HG03457 (cell line): ENCODE measurements at regions not wholly inside any gene's neighbourhood (a gene's known extent, or its start where the extent isn't known, plus 50 kb on each side); places are given as distances from the start of the nearest gene placed in this dataset.

Experiments
- ATAC-seq: cut with Tn5 transposase; IDR thresholded peaks from one replicate; pipeline ENCODE4 v1.9.1; 2021; ENCODE audit warnings: moderate number of reproducible peaks; ENCODE audit not compliant: unreplicated experiment

GRCh38 chr3:102177075-102177755 is 257.6 kb upstream of the ZPLD1 start:
- ATAC-seq: no peak

DNA sequence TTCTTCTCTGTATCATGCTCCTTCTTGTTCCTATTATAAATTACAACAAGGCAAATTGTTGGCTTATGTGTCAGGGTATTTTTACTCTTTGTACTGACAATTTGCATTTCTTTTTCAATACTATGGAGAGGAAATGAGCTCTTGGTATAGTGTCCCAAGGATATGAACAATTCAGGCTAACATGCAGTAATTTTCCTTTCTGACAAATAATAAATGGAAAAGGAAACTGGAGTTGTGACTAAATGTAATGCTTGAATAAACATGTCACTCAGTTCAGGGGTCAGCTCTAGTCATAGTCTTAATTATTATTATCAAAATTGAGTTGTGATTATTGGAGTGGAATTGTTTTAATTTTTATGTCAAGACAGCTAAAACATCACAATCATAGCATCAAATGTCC is 256.0 kb upstream of the ZPLD1 start:
- no peak for ATAC-seq

DNA sequence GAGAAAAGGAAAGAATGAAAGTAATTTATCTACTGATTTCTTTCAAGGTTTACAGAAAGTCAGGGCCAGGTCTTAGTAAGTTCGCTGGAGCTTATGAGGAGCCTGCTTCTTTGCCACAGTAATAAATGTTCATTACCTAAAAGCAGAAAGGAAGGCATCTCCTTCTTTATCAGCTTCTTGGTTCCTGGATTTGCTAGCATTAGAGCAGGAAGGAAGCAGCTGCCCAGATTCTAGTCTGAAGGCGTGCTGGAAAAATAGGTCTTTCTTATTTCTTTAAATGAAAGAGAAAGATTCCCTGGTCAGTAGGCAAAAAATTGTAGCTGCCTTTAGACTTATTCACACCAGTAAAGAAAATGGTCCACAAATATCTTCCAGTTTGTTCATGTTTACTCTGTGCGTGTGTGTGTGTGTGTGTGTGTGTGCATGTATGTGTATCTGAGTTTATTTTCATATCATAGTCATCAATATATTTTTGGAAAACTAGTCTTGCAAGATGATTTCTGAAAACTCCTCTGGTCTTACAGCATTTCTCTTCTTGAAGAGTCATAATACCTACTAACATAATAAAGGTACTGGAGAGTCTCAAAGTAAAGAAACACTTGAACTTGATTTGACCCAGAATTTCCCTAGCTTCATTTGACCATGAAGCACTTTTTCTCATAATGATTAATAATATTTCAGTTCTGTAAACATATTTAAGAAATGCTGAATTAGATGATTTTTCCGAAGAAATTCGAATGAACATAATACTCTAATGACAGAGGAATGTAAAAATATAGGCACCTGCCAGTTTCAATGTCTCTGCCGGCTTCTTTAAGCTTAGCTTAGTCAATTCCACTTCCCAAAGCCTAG is 255.3 kb upstream of the ZPLD1 start:
- ATAC-seq: no peak

DNA sequence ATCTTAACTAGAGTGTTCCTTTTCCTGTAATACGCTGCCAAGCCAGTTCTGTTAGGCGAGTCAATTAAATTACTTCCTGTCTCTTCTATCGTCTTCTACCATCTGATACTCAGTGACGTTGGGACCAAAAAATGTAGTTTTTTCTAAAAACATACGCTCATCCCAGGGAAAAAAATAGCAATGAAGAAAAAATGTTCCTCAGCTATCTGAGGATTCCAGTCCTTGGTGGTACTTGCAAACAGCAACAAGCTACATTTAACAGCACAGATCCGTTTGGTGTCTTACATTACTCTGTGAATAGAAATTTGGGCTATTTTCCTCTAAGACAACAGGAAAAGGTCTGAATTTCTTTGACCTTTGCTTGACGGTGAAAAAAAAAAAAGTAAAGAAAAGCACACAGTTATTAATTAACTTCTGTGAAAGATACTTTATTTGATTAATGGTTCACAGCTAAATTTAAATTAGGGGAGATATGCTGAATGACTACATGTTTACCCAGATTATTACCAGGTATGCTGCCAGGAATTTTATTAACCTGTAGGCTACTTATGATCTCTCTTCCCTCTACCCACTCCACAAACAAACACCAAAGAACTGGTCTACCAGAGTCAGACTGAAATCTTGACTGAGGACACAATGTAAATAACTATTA is 254.4 kb upstream of the ZPLD1 start:
- ATAC-seq: no peak

- ATAC-seq: no peak
Measured at GRCh38 chr3:102181175-102181920, 253.5 kb upstream of the ZPLD1 start.

- no peak for ATAC-seq
Measured at GRCh38 chr3:102182162-102182561, 252.7 kb upstream of the ZPLD1 start.

DNA sequence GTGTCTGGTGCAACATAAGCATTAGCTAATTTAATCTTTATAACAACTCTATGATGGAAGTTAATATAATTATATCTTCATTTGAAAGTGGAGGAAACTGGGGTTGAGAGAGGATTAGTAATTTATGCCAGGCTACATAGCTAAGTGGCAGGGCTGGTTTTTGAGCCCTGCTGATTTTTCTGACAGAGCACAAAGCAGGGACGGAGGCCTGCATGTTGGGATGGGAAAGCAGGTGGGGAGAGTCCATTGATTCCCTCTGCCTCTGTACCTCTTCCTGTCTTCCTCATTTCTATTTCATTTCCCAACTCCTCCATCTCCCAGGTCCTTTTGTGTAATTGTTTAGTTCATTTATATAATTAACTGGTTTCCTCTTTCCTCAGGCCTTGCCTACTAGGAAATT is 251.6 kb upstream of the ZPLD1 start:
- no peak for ATAC-seq

DNA sequence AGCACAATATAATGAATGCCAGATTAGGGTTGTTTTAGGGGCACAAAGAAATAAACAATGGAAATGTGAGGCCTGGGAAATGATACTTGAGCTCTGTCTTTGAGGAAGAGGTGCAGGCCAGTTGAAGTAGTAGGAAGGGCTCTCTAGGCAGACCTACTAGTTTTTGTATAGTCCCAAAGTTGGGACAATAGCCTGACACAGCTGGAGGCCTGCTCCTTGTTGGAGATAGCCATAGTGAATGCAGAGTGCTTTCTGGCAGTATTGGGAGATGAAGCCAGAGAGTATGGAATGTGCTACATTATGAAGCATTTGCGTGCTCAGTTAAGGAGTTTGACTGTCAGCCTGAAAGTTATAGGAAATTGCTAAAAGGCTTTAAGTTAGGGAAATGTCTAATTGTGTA is 251.2 kb upstream of the ZPLD1 start:
- no peak for ATAC-seq

DNA sequence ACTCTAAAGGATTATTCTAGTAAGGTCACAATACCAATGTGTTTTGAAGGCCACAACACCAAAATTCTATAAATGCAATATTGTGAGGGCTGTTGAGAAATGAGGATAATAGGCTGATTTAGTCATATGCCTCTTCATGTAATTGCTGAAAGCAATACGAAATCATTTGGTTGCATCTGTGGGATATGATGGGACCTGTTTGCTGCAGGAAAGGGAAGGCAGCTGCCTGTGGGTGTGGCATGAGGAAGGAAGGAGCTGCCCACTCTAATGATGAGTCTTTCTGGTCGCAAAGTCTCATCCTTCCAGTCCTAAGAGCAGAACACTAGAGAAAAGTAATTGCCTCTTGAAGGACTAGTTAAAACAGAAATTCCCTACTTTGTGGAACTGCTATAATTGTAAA is 245.3 kb upstream of the ZPLD1 start:
- ATAC-seq: no peak

DNA sequence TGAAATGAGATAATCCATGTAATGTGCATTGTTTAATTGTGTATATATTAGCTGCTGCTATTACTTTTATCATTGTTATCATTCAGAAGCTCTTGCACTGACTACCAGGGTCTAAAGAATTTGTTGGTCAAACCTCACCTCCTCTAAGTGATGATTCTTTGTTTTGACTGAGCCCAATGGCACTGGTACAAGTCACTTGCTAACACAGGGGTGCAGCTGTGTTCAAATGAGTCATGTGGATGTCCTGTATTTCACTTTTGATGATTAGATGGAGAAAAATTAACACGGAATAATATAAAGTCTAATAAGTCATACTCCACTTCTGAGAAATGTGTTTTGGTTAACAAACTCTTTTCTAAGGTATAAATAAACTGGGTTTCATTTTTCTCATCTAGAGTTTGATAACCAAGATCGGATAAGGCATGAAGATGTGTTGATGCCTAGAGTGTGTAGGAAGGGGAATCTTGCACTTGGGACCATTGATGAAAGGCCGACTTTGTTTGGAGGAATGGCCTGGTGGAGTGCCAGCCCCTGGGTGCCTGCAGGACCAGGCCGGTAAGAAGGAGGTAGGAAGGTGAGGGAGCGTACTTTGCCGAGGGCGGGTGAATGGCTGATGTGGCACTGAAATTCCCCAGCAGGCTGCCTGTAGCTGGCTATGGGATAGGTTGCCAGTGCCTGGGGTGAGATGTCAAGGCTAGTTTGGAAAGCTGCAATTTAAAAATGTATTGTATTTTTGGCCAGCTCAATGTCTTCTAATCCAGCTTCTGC is 244.7 kb upstream of the ZPLD1 start:
- no peak for ATAC-seq

DNA sequence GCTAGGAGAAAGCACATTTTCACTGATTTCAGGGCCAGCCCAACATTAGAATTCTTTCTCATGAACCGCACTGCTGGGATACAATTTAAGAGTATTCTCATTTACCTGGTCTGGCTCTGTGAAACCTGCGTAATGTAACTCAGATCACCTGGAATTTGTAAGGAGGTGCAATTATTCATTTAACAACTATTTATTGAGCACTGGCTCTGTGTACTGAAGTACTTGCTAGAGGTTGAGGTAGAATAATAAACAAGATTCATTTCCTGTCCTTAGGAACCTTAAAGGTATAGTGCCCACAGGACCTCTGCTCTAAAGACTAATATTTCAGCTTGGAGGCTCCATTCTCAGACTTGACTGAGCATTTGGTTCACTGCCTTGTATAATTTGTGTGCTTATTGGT is 242.2 kb upstream of the ZPLD1 start:
- no peak for ATAC-seq

DNA sequence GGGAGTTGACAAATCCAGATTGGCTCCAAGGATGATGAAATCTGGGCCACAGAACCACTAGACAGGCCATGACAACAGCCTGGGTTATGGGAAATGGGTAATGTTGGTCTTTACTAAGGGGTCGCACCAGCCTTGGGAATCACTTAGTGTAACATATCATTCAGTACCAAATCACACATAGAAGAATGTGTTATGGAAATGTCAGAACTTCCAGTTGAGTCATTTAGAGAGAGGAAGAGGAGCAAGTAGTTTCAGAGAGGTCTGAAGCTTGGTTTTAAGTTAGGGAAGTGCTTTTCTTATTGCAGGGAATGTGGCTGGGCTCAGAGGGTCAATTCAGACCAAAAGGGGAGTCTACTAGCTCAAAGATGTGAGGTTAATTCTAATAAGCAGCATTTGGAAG is 241.6 kb upstream of the ZPLD1 start:
- no peak for ATAC-seq

DNA sequence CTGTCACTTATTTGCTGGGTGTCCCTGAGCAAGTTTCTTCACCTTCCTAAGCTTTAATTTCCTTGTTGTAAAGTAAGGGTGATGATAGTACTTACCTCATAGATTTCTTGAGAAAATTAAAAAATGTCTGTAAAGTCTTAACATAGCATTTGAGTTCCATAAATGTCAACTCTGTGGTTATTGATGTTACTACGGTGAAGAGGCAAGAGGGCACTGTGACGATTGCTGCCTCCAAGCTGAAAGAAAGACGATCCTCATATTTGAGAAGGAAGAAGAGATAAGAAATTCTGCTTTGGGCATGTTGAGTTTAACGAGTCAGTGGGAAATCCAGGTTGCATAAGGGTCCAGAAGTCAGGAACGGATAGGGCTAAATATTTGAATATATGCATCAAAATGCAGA is 240.8 kb upstream of the ZPLD1 start:
- ATAC-seq: no peak

- no peak for ATAC-seq
Measured at GRCh38 chr3:102194760-102195159, 240.1 kb upstream of the ZPLD1 start.

- no peak for ATAC-seq
Measured at GRCh38 chr3:102195198-102195948, 239.4 kb upstream of the ZPLD1 start.

GRCh38 chr3:102200126-102200525 is 234.7 kb upstream of the ZPLD1 start:
- ATAC-seq: no peak

GRCh38 chr3:102200560-102200959 is 234.3 kb upstream of the ZPLD1 start:
- no peak for ATAC-seq

DNA sequence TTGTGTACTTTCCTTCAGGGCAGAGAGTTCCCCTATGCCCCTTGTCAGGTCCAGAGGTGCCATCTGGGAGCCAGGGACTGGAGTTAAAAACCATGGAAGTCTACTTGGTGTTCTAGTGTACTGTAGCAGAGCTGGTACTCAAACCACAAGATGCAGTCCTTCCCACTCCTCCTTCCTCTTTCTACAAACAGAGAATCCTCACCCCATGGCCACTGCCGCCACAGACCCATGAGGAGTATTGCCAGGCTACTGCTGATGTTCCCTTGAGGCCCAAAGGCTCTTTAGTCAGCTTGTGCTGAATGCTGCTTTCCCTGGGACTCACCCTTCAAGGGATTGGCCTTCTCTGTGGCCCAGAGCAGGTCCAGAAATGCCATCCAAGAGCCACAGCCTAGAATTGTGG is 229.2 kb upstream of the ZPLD1 start:
- no peak for ATAC-seq

GRCh38 chr3:102206511-102207031 is 228.2 kb upstream of the ZPLD1 start:
- no peak for ATAC-seq

DNA sequence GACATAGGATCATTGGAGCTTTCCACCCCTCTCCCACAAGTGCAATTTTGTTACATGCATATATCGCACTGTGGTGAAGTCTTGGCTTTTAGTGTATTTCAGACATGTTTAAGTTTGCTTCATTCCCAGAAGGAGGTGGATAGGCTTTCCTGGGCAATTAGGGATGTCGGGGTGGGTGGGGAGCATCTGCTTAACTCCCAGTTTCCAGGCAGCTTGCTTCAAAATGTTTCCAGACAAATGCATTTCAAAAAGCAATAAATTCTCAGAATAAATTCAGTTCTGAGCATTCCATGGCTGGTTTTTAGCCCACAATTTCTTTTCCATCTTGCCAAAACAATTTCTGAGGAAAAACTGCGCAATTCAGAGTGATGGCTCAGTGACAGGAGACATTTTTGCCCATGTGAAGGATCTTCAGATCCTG is 227.7 kb upstream of the ZPLD1 start:
- no peak for ATAC-seq
